H1 (cell line): ENCODE measurements at regions not wholly inside any gene's neighbourhood (a gene's known extent, or its start where the extent isn't known, plus 50 kb on each side); places are given as distances from the start of the nearest gene placed in this dataset.

Experiments
- CTCF ChIA-PET: fragments of 300-600 bp; sonication (Branson Sonifier 250); formaldehyde crosslinking; loops from one replicate; lab custom pipeline; 2021; ENCODE audit not compliant: partially characterized antibody; lab: Charles Lee
- POLR2A ChIA-PET: fragments of 300-600 bp; sonication (Branson Sonifier 250); formaldehyde crosslinking; loops from one replicate; lab custom pipeline; 2021; ENCODE audit warnings: inconsistent platforms; ENCODE audit not compliant: partially characterized antibody; lab: Charles Lee
- DNase-seq, 2 experiments: peaks; one replicate each; pipeline versions ENCODE4 v3.0.0 to v3.0.0-alpha.2; 2010 to 2022; ENCODE audit warnings: low spot score in 2 of 2, low read depth in 1 of 2, mixed read lengths in 1 of 2
- FAIRE-seq: peaks from 2 replicates; lab custom pipeline; 2011; peaks lifted over from hg19 to GRCh38; lab: Jason Lieb, UNC
- H2AFZ ChIP-seq: 2 replicates; pipeline ENCODE4 v1.8.1; 2012; ENCODE audit warnings: low read length, inconsistent platforms
- H2AK5ac ChIP-seq: 2 replicates; pipeline ENCODE4 v1.6.1; 2013; ENCODE audit warnings: low read depth, low read length
- H2BK120ac ChIP-seq: replicated peaks from 2 replicates; pipeline ENCODE3; 2013; ENCODE audit warnings: low read depth, low read length, inconsistent platforms
- H2BK12ac ChIP-seq: 2 replicates; pipeline ENCODE4 v1.6.1; 2013; ENCODE audit warnings: low read depth, low read length
- H2BK15ac ChIP-seq: 2 replicates; pipeline ENCODE4 v1.6.1; 2013; ENCODE audit warnings: low read length
- H2BK20ac ChIP-seq: 2 replicates; pipeline ENCODE4 v1.6.1; 2013; ENCODE audit warnings: low read length
- H2BK5ac ChIP-seq: 2 replicates; pipeline ENCODE4 v1.6.1; 2013; ENCODE audit warnings: low read depth, low read length
- H3K14ac ChIP-seq: 2 replicates; pipeline ENCODE4 v1.6.1; 2013; ENCODE audit warnings: inconsistent platforms; ENCODE audit not compliant: insufficient read length
- H3K18ac ChIP-seq: 2 replicates; pipeline ENCODE4 v1.6.1; 2013; ENCODE audit warnings: low read length; ENCODE audit errors: extremely low read depth
- H3K23ac ChIP-seq: 2 replicates; pipeline ENCODE4 v1.6.1; 2013; ENCODE audit warnings: inconsistent platforms; ENCODE audit not compliant: insufficient read length
- H3K23me2 ChIP-seq: 2 replicates; pipeline ENCODE4 v1.6.1; 2013; ENCODE audit warnings: low read depth, low read length
- H3K27ac ChIP-seq: 2 replicates; pipeline ENCODE4 v1.6.1; 2011; ENCODE audit warnings: low read depth, low read length, inconsistent platforms
- H3K27me3 ChIP-seq, 4 experiments: replicated peaks in 1 of 4; 1 replicate in 1 of 4; 2 replicates in 3 of 4; pipeline versions ENCODE4 v1.6.1 to v1.8.1; 2011 to 2013; ENCODE audit warnings: low read length in 3 of 4, mild to moderate bottlenecking in 3 of 4, inconsistent platforms in 2 of 4, mixed read lengths in 2 of 4, moderate library complexity in 1 of 4; ENCODE audit not compliant: control insufficient read depth in 3 of 4, insufficient read depth in 3 of 4; ENCODE audit errors: extremely low read depth in 1 of 4
- H3K36me3 ChIP-seq, 4 experiments: 2 replicates each; pipeline versions ENCODE4 v1.6.1 to v1.8.1; 2011 to 2013; ENCODE audit warnings: mild to moderate bottlenecking in 4 of 4, low read length in 3 of 4, moderate library complexity in 2 of 4, control low read depth in 1 of 4, inconsistent platforms in 1 of 4; ENCODE audit not compliant: insufficient read depth in 4 of 4, control insufficient read depth in 2 of 4
- H3K4ac ChIP-seq: replicated peaks from 2 replicates; pipeline ENCODE3; 2013; ENCODE audit warnings: low read length, low read depth, mixed read lengths, inconsistent platforms; ENCODE audit not compliant: insufficient read length
- H3K4me1 ChIP-seq, 4 experiments: replicated peaks in 1 of 4; 1 replicate in 1 of 4; 2 replicates in 3 of 4; pipeline versions ENCODE4 v1.6.1 to v1.8.1; 2011 to 2013; ENCODE audit warnings: low read length in 3 of 4, inconsistent platforms in 2 of 4, mixed read lengths in 1 of 4; ENCODE audit not compliant: insufficient read depth in 4 of 4, control insufficient read depth in 3 of 4
- H3K4me2 ChIP-seq, 2 experiments: 2 replicates each; pipeline versions ENCODE4 v1.6.1 to v1.8.1; 2011 to 2013; ENCODE audit warnings: low read depth in 2 of 2, low read length in 2 of 2, control low read depth in 1 of 2, inconsistent platforms in 1 of 2, mild to moderate bottlenecking in 1 of 2; ENCODE audit not compliant: insufficient read depth in 1 of 2
- H3K4me3 ChIP-seq, 4 experiments: fragments of 200-600, 300-600 bp in 1 of 4; sonication (generic), shearing (Covaris generic), sonication (Bioruptor Twin) in 1 of 4; 2 replicates each; pipeline versions ENCODE4 v1.5.1 to v1.8.1; 2011 to 2016; ENCODE audit warnings: low read length in 4 of 4, low read depth in 3 of 4, control low read depth in 2 of 4, inconsistent platforms in 2 of 4, mild to moderate bottlenecking in 2 of 4, mixed read lengths in 1 of 4, moderate library complexity in 1 of 4; ENCODE audit not compliant: insufficient read depth in 2 of 4; ENCODE audit errors: extremely low read depth in 1 of 4
- H3K56ac ChIP-seq: replicated peaks from 2 replicates; pipeline ENCODE3; 2013; ENCODE audit warnings: low read depth, mild to moderate bottlenecking, mixed read lengths, low read length, inconsistent platforms; ENCODE audit not compliant: insufficient read length
- H3K79me1 ChIP-seq: 2 replicates; pipeline ENCODE4 v1.6.1; 2013; ENCODE audit warnings: low read depth, low read length, control low read depth
- H3K79me2 ChIP-seq, 2 experiments: 2 replicates each; pipeline versions ENCODE4 v1.6.1 to v1.8.1; 2012 to 2013; ENCODE audit warnings: low read length in 2 of 2, mild to moderate bottlenecking in 2 of 2, inconsistent platforms in 1 of 2; ENCODE audit not compliant: insufficient read depth in 2 of 2, control insufficient read depth in 1 of 2
- H3K9ac ChIP-seq, 4 experiments: replicated peaks in 1 of 4; 1 replicate in 1 of 4; 2 replicates in 3 of 4; pipeline versions ENCODE4 v1.6.1 to v1.8.1; 2011 to 2013; ENCODE audit warnings: low read depth in 3 of 4, low read length in 3 of 4, control low read depth in 2 of 4, mild to moderate bottlenecking in 2 of 4, moderate library complexity in 2 of 4, inconsistent platforms in 1 of 4; ENCODE audit errors: extremely low read depth in 1 of 4
- H3K9me3 ChIP-seq, 2 experiments: 2 replicates each; pipeline versions ENCODE4 v1.6.1 to v1.8.1; 2012 to 2013; ENCODE audit warnings: mild to moderate bottlenecking in 2 of 2, moderate library complexity in 2 of 2, control low read depth in 1 of 2, inconsistent platforms in 1 of 2, low read depth in 1 of 2, low read length in 1 of 2, mixed read lengths in 1 of 2; ENCODE audit not compliant: insufficient read depth in 2 of 2
- H4K20me1 ChIP-seq, 2 experiments: replicated peaks in 1 of 2; 2 replicates each; pipeline versions ENCODE3 to v1.8.1; 2011 to 2013; ENCODE audit warnings: inconsistent platforms in 2 of 2, low read length in 2 of 2, mild to moderate bottlenecking in 1 of 2; ENCODE audit not compliant: insufficient read depth in 2 of 2, control insufficient read depth in 1 of 2
- H4K5ac ChIP-seq: 2 replicates; pipeline ENCODE4 v1.6.1; 2013; ENCODE audit warnings: low read length, low read depth, mixed read lengths, inconsistent platforms; ENCODE audit not compliant: insufficient read length
- H4K8ac ChIP-seq: 2 replicates; pipeline ENCODE4 v1.8.0; 2013; ENCODE audit warnings: mild to moderate bottlenecking, moderate library complexity, low read length, inconsistent platforms; ENCODE audit not compliant: insufficient read depth; ENCODE audit errors: extremely low read depth
- H4K91ac ChIP-seq: replicated peaks from 2 replicates; pipeline ENCODE3; 2013; ENCODE audit warnings: low read length, mixed read lengths, inconsistent platforms; ENCODE audit not compliant: insufficient read length
- BACH1 ChIP-seq: IDR thresholded peaks from 2 replicates; pipeline ENCODE4 v1.6.1; 2012; ENCODE audit warnings: low read length, improper control_type of control experiment
- CHD2 ChIP-seq: IDR thresholded peaks from 2 replicates; pipeline ENCODE4 v1.6.1; 2012; ENCODE audit warnings: low read length, improper control_type of control experiment
- EP300 ChIP-seq, 2 experiments: IDR thresholded peaks; 1 replicate in 1 of 2; 2 replicates in 1 of 2; pipeline ENCODE4 v1.6.1; 2011 to 2012; ENCODE audit warnings: low read depth in 2 of 2, low read length in 2 of 2, mild to moderate bottlenecking in 2 of 2, borderline replicate concordance in 1 of 2, inconsistent platforms in 1 of 2, moderate library complexity in 1 of 2
- KDM5A ChIP-seq: fragments of 200-600 bp; IDR thresholded peaks from 2 replicates; pipeline ENCODE4 v1.7.1; 2012; ENCODE audit warnings: mild to moderate bottlenecking, low read length, inconsistent platforms, mixed read lengths
- MAFK ChIP-seq: IDR thresholded peaks from 2 replicates; pipeline ENCODE4 v1.6.1; 2012; ENCODE audit warnings: low read depth, mild to moderate bottlenecking, improper control_type of control experiment, low read length
- POU5F1 ChIP-seq: IDR thresholded peaks from 2 replicates; pipeline ENCODE4 v1.6.1; 2011; ENCODE audit warnings: low read depth, mild to moderate bottlenecking, low read length, moderate library complexity
- SAP30 ChIP-seq: fragments of 300-600 bp; sonication (generic); IDR thresholded peaks from 2 replicates; pipeline ENCODE4 v1.7.1; 2012; ENCODE audit warnings: low read length, moderate library complexity, mild to moderate bottlenecking, inconsistent platforms; ENCODE audit not compliant: insufficient read depth, insufficient replicate concordance
- SIN3A ChIP-seq, 2 experiments: IDR thresholded peaks in 1 of 2; conservative IDR thresholded peaks in 1 of 2; 2 replicates each; pipeline ENCODE4 v1.6.1; 2011 to 2012; ENCODE audit warnings: low read length in 2 of 2, improper control_type of control experiment in 1 of 2, low read depth in 1 of 2, mild to moderate bottlenecking in 1 of 2
- SP1 ChIP-seq: IDR thresholded peaks from 2 replicates; pipeline ENCODE4 v1.6.1; 2011; ENCODE audit warnings: low read depth, low read length
- TCF12 ChIP-seq: IDR thresholded peaks from 2 replicates; pipeline ENCODE4 v1.6.1; 2011; ENCODE audit warnings: low read depth, mild to moderate bottlenecking, low read length
- YY1 ChIP-seq: IDR thresholded peaks from 2 replicates; pipeline ENCODE4 v1.6.1; 2011; ENCODE audit warnings: low read depth, mild to moderate bottlenecking, low read length
- TF ChIP-seq, protein P1 (sequence below): IDR thresholded peaks from 2 replicates; pipeline ENCODE4 v1.6.1; 2012; ENCODE audit warnings: inconsistent platforms
- TF ChIP-seq, protein P2 (sequence below), 3 experiments: IDR thresholded peaks; 1 replicate in 2 of 3; 2 replicates in 1 of 3; pipeline versions ENCODE4 v1.5.1 to v1.6.1; 2011; ENCODE audit warnings: low read length in 3 of 3, mild to moderate bottlenecking in 3 of 3, inconsistent platforms in 2 of 3, low read depth in 1 of 3, moderate library complexity in 1 of 3; ENCODE audit not compliant: insufficient read depth in 1 of 3; ENCODE audit errors: control extremely low read depth in 1 of 3

DNA sequence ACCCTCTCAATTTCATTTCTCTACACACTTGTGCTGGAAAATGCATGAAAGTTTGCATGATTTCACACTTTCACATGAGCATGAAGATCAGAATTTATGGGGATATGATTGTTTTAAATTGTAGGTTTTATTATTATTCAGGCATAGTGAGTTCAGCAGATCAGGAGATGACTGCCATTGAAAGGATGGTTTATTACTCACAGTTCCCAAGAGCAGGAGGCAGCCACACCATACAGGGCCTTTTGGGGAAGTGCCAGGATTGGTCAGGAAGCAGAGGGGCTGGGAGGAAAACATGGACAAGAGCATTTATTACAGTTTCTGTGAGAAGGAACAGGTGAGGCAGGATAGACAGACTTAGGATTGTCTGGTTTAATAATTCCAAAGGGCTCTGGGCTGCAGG lies 114.6 kb upstream of the KCNJ15 start:
- H4K91ac ChIP-seq, result no peak overlapping the region
- H2AK5ac ChIP-seq, result no peak overlapping the region
- H4K8ac ChIP-seq, result no peak overlapping the region
- ChIA-PET CTCF (interaction anchor here (1.2 kb wide), 1 partner anchor 16 kb away, joined by 3 read pairs; no protein-coding TSS in a partner anchor), POLR2A (no interaction called here)
- no peaks in the 10 kb centered on the region; a peak in 1 of 4 replicates for H3K9me3 ChIP-seq
- H3K4ac ChIP-seq, result no peak overlapping the region
- H3K79me2 ChIP-seq, result no peaks in the 10 kb centered on the region
- no peak for DNase-seq
- H3K56ac ChIP-seq, result no peak overlapping the region
- H3K18ac ChIP-seq, result no peak overlapping the region
- no peaks in the 10 kb centered on the region for H3K4me1 ChIP-seq
- no peaks in the 10 kb centered on the region for H3K23me2 ChIP-seq
- H4K20me1 ChIP-seq, result no peaks in the 10 kb centered on the region
- no peak overlapping the region for H4K5ac ChIP-seq
- H2BK120ac ChIP-seq, result no peak overlapping the region
- no peaks in the 10 kb centered on the region for H3K79me1 ChIP-seq
- H2BK20ac ChIP-seq, result no peak overlapping the region
- no peak overlapping the region for H2BK15ac ChIP-seq
- H2AFZ ChIP-seq, result no peak overlapping the region
- H3K27ac ChIP-seq, result no peak overlapping the region
- H3K36me3 ChIP-seq, result no peaks in the 10 kb centered on the region
- no peak overlapping the region for H3K23ac ChIP-seq
- FAIRE-seq, result no peak
- no peak overlapping the region for H2BK5ac ChIP-seq
- no peak overlapping the region for H3K9ac ChIP-seq
- no peak overlapping the region for H3K14ac ChIP-seq
- no peak overlapping the region for H3K4me2 ChIP-seq
- H2BK12ac ChIP-seq, result no peak overlapping the region
- no peak overlapping the region for H3K4me3 ChIP-seq
- no peaks in the 10 kb centered on the region for H3K27me3 ChIP-seq
- no peak for TF ChIP-seq POU5F1
- TF ChIP-seq SAP30, result no peak
- no peak for TF ChIP-seq CHD2
- no peak for TF ChIP-seq SIN3A (conservative IDR thresholded peaks at IDR 0.05 in 1 of 2, IDR thresholded peaks at IDR 0.05 in 1 of 2; ENCODE audit: low read depth in 1 of 2, low read length in 2 of 2)
- TF ChIP-seq, protein P1, sequence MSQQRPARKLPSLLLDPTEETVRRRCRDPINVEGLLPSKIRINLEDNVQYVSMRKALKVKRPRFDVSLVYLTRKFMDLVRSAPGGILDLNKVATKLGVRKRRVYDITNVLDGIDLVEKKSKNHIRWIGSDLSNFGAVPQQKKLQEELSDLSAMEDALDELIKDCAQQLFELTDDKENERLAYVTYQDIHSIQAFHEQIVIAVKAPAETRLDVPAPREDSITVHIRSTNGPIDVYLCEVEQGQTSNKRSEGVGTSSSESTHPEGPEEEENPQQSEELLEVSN, result no peak
- TF ChIP-seq KDM5A, result no peak
- TF ChIP-seq BACH1, result no peak
- no peak for TF ChIP-seq EP300 (IDR thresholded peaks at IDR 0.05; ENCODE audit: borderline replicate concordance in 1 of 2, low read depth in 2 of 2, low read length in 2 of 2)
- no peak for TF ChIP-seq MAFK
- no peak for TF ChIP-seq SP1
- TF ChIP-seq, protein P2, sequence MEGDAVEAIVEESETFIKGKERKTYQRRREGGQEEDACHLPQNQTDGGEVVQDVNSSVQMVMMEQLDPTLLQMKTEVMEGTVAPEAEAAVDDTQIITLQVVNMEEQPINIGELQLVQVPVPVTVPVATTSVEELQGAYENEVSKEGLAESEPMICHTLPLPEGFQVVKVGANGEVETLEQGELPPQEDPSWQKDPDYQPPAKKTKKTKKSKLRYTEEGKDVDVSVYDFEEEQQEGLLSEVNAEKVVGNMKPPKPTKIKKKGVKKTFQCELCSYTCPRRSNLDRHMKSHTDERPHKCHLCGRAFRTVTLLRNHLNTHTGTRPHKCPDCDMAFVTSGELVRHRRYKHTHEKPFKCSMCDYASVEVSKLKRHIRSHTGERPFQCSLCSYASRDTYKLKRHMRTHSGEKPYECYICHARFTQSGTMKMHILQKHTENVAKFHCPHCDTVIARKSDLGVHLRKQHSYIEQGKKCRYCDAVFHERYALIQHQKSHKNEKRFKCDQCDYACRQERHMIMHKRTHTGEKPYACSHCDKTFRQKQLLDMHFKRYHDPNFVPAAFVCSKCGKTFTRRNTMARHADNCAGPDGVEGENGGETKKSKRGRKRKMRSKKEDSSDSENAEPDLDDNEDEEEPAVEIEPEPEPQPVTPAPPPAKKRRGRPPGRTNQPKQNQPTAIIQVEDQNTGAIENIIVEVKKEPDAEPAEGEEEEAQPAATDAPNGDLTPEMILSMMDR (IDR thresholded peaks at IDR 0.05; ENCODE audit: control extremely low read depth in 1 of 3, insufficient read depth in 1 of 3, low read depth in 1 of 3, low read length in 3 of 3), result no peak
- TF ChIP-seq YY1, result no peak
- no peak for TF ChIP-seq TCF12
